HEK293 (cell line): ENCODE measurements at regions not wholly inside any gene's neighbourhood (a gene's known extent, or its start where the extent isn't known, plus 50 kb on each side); places are given as distances from the start of the nearest gene placed in this dataset.

Experiments used
- CTCF ChIP-seq: fragments of 450-650 bp; formaldehyde crosslinking; IDR thresholded peaks from 2 replicates; pipeline ENCODE4 v1.5.1; 2016; ENCODE audit warnings: missing biosample characterization, missing genetic modification characterization
- GLI2 ChIP-seq: fragments of 450-650 bp; formaldehyde crosslinking; IDR thresholded peaks from 2 replicates; pipeline ENCODE4; 2017; ENCODE audit warnings: missing biosample characterization, missing genetic modification characterization, low read depth, borderline replicate concordance
- KLF16 ChIP-seq: fragments of 450-650 bp; formaldehyde crosslinking; IDR thresholded peaks from 2 replicates; pipeline ENCODE4 v1.5.1; 2017; ENCODE audit warnings: missing biosample characterization, missing genetic modification characterization
- ZFP41 ChIP-seq: fragments of 450-650 bp; formaldehyde crosslinking; IDR thresholded peaks from 2 replicates; pipeline ENCODE4 v1.5.1; 2016; ENCODE audit warnings: missing biosample characterization, missing genetic modification characterization, borderline replicate concordance
- ZNF138 ChIP-seq: fragments of 450-650 bp; formaldehyde crosslinking; IDR thresholded peaks from 2 replicates; pipeline ENCODE4 v1.5.1; 2016; ENCODE audit warnings: missing biosample characterization, missing genetic modification characterization, borderline replicate concordance
- ZNF16 ChIP-seq: fragments of 450-650 bp; formaldehyde crosslinking; IDR thresholded peaks from 2 replicates; pipeline ENCODE4 v1.5.1; 2016; ENCODE audit warnings: low read depth, missing biosample characterization, missing genetic modification characterization
- ZNF266 ChIP-seq: fragments of 450-650 bp; formaldehyde crosslinking; IDR thresholded peaks from 2 replicates; pipeline ENCODE4 v1.5.1; 2016; ENCODE audit warnings: missing biosample characterization, missing genetic modification characterization, low read depth
- TF ChIP-seq, protein P1 (sequence below): fragments of 450-650 bp; formaldehyde crosslinking; IDR thresholded peaks from 2 replicates; pipeline ENCODE4 v1.5.1; 2017; ENCODE audit warnings: missing biosample characterization, missing genetic modification characterization
- TF ChIP-seq, protein P2 (sequence below): fragments of 450-650 bp; formaldehyde crosslinking; conservative IDR thresholded peaks from 2 replicates; pipeline ENCODE4 v1.5.1; 2016; ENCODE audit warnings: low read depth, missing biosample characterization, missing genetic modification characterization

- no peak for TF ChIP-seq CTCF (tag by site-specific recombination)
- TF ChIP-seq KLF16 (tag by site-specific recombination), result no peak
- no peak for TF ChIP-seq ZFP41
- TF ChIP-seq, protein P1, sequence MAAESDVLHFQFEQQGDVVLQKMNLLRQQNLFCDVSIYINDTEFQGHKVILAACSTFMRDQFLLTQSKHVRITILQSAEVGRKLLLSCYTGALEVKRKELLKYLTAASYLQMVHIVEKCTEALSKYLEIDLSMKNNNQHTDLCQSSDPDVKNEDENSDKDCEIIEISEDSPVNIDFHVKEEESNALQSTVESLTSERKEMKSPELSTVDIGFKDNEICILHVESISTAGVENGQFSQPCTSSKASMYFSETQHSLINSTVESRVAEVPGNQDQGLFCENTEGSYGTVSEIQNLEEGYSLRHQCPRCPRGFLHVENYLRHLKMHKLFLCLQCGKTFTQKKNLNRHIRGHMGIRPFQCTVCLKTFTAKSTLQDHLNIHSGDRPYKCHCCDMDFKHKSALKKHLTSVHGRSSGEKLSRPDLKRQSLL (tag by site-specific recombination), result no peak
- TF ChIP-seq ZNF16 (tag by site-specific recombination), result no peak
- no peak for TF ChIP-seq GLI2 (tag by site-specific recombination)
- TF ChIP-seq ZNF266 (tag by site-specific recombination), result no peak
- TF ChIP-seq ZNF138 (tag by site-specific recombination), result no peak
- TF ChIP-seq, protein P2, sequence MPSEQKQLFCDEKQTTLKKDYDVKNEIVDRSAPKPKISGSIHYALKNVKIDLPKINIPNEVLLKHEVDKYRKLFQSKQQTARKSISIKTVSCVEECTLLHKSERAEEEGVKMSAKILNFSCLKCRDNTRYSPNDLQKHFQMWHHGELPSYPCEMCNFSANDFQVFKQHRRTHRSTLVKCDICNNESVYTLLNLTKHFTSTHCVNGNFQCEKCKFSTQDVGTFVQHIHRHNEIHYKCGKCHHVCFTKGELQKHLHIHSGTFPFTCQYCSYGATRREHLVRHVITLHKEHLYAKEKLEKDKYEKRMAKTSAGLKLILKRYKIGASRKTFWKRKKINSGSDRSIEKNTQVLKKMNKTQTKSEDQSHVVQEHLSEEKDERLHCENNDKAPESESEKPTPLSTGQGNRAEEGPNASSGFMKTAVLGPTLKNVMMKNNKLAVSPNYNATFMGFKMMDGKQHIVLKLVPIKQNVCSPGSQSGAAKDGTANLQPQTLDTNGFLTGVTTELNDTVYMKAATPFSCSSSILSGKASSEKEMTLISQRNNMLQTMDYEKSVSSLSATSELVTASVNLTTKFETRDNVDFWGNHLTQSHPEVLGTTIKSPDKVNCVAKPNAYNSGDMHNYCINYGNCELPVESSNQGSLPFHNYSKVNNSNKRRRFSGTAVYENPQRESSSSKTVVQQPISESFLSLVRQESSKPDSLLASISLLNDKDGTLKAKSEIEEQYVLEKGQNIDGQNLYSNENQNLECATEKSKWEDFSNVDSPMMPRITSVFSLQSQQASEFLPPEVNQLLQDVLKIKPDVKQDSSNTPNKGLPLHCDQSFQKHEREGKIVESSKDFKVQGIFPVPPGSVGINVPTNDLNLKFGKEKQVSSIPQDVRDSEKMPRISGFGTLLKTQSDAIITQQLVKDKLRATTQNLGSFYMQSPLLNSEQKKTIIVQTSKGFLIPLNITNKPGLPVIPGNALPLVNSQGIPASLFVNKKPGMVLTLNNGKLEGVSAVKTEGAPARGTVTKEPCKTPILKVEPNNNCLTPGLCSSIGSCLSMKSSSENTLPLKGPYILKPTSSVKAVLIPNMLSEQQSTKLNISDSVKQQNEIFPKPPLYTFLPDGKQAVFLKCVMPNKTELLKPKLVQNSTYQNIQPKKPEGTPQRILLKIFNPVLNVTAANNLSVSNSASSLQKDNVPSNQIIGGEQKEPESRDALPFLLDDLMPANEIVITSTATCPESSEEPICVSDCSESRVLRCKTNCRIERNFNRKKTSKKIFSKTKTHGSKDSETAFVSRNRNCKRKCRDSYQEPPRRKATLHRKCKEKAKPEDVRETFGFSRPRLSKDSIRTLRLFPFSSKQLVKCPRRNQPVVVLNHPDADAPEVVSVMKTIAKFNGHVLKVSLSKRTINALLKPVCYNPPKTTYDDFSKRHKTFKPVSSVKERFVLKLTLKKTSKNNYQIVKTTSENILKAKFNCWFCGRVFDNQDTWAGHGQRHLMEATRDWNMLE (tag by site-specific recombination), result no peak
Observed at GRCh38 chr1:56094168-56094567, 485.2 kb downstream of the PLPP3 start.
